Smooth muscle cell (in vitro differentiated cells): ENCODE measurements at regions not wholly inside any gene's neighbourhood (a gene's known extent, or its start where the extent isn't known, plus 50 kb on each side); places are given as distances from the start of the nearest gene placed in this dataset.

ENCODE experiments used
- DNase-seq: peaks from one replicate; lab custom pipeline; 2025; ENCODE audit not compliant: unreplicated experiment; lab: John Stamatoyannopoulos, UW
- H2AFZ ChIP-seq: fragments of 200-600 bp; sonication (generic); 2 replicates; pipeline ENCODE4 v1.6.0; 2016; ENCODE audit warnings: antibody characterized with exemption, low read depth, mild to moderate bottlenecking
- H3F3A ChIP-seq: fragments of 200-600 bp; sonication (generic); 2 replicates; pipeline ENCODE4 v1.6.0; 2017; ENCODE audit warnings: antibody characterized with exemption, low read depth
- H3K27ac ChIP-seq: fragments of 200-600 bp; sonication (generic); 2 replicates; pipeline ENCODE4 v1.5.1; 2016; ENCODE audit warnings: low read depth, mild to moderate bottlenecking
- H3K27me3 ChIP-seq: fragments of 200-600 bp; sonication (generic); 2 replicates; pipeline ENCODE4 v1.6.1; 2016; ENCODE audit warnings: low read depth, mild to moderate bottlenecking
- H3K36me3 ChIP-seq: fragments of 200-600 bp; sonication (generic); 2 replicates; pipeline ENCODE4 v1.5.1; 2016; ENCODE audit warnings: low read depth
- H3K4me1 ChIP-seq: fragments of 200-600 bp; sonication (generic); 2 replicates; pipeline ENCODE4 v1.5.1; 2016; ENCODE audit warnings: low read depth
- H3K4me2 ChIP-seq: fragments of 200-600 bp; sonication (generic); 2 replicates; pipeline ENCODE4 v1.6.0; 2016; ENCODE audit warnings: mild to moderate bottlenecking
- H3K4me3 ChIP-seq: fragments of 200-600 bp; sonication (generic); 2 replicates; pipeline ENCODE4 v1.5.1; 2016; ENCODE audit warnings: mild to moderate bottlenecking
- H3K79me2 ChIP-seq: fragments of 200-600 bp; sonication (generic); 2 replicates; pipeline ENCODE4 v1.6.0; 2016; ENCODE audit warnings: low read depth, mild to moderate bottlenecking
- H3K9ac ChIP-seq: fragments of 200-600 bp; sonication (generic); 2 replicates; pipeline ENCODE4 v1.6.0; 2016; ENCODE audit warnings: low read depth
- H3K9me3 ChIP-seq: fragments of 200-600 bp; sonication (generic); replicated peaks from 2 replicates; pipeline ENCODE4 v1.5.1; 2016; ENCODE audit warnings: low read depth
- H4K20me1 ChIP-seq: fragments of 200-600 bp; sonication (generic); 2 replicates; pipeline ENCODE4 v1.6.0; 2016; ENCODE audit warnings: low read depth
- CTCF ChIP-seq: fragments of 200-600 bp; sonication (generic); IDR thresholded peaks from 2 replicates; pipeline ENCODE4 v1.5.1; 2017; ENCODE audit warnings: borderline replicate concordance, mild to moderate bottlenecking, antibody characterized with exemption; ENCODE audit not compliant: insufficient read depth, poor library complexity, severe bottlenecking
- WGBS: methylation state at CpG from one replicate; pipeline ENCODE4 v1.1.7; 2016; ENCODE audit warnings: low lambda C conversion rate; 5-methylcytosine and 5-hydroxymethylcytosine counted together

GRCh38 chr10:130807096-130807495, 504.4 kb downstream of the TCERG1L start:
- no peak overlapping the region for H3K4me3 ChIP-seq
- H3F3A ChIP-seq: no peaks in the 10 kb centered on the region
- H3K9ac ChIP-seq: no peak overlapping the region
- no peaks in the 10 kb centered on the region for H3K27me3 ChIP-seq
- no peaks in the 10 kb centered on the region for H3K79me2 ChIP-seq
- H4K20me1 ChIP-seq: no peaks in the 10 kb centered on the region
- no peaks in the 10 kb centered on the region for H3K4me1 ChIP-seq
- no peak overlapping the region for H2AFZ ChIP-seq
- TF ChIP-seq CTCF: no peak
- no peaks in the 10 kb centered on the region for H3K36me3 ChIP-seq
- no peak overlapping the region for H3K4me2 ChIP-seq
- no peak overlapping the region for H3K27ac ChIP-seq
- H3K9me3 ChIP-seq: no peaks in the 10 kb centered on the region
- 89% methylated on average over 5 of the region's 5 CpGs for WGBS
- DNase-seq: no peak

DNA sequence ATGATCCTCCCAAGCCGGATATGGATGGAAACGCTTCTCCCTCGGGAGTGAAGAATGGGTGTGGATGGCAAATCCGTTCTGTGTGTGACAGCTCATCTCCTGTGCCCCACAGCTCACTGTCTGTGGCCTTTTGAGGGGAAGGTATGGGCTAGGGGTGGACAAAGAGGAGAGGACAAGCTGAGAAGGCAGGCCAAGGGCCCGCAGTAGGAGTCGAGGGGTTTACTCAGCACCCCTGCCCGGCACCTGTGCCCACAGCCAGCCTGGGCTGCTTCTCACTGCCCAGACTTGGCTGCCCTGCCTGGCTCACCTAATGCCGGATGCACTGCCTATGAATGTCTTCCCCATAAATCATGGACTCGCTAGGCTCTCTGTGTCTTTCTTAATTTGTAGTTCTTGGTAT, 503.8 kb downstream of the TCERG1L start:
- no peak overlapping the region for H2AFZ ChIP-seq
- no peak for DNase-seq
- 90% methylated on average over 9 of the region's 9 CpGs for WGBS
- no peak overlapping the region for H3K4me2 ChIP-seq
- no peak overlapping the region for H3K4me3 ChIP-seq
- no peaks in the 10 kb centered on the region for H3K27me3 ChIP-seq
- H3K9me3 ChIP-seq: no peaks in the 10 kb centered on the region
- H3K79me2 ChIP-seq: no peaks in the 10 kb centered on the region
- no peaks in the 10 kb centered on the region for H3K4me1 ChIP-seq
- H3K36me3 ChIP-seq: no peaks in the 10 kb centered on the region
- no peak overlapping the region for H3K27ac ChIP-seq
- H3K9ac ChIP-seq: no peak overlapping the region
- no peaks in the 10 kb centered on the region for H3F3A ChIP-seq
- no peaks in the 10 kb centered on the region for H4K20me1 ChIP-seq
- TF ChIP-seq CTCF: no peak

- H3K4me2 ChIP-seq: no peak overlapping the region
- no peak overlapping the region for H3K4me3 ChIP-seq
- no peak overlapping the region for H2AFZ ChIP-seq
- H3K27ac ChIP-seq: no peak overlapping the region
- H3K4me1 ChIP-seq: no peaks in the 10 kb centered on the region
- TF ChIP-seq CTCF: no peak
- H3K9me3 ChIP-seq: no peaks in the 10 kb centered on the region
- no peak overlapping the region for H3K9ac ChIP-seq
- H3K36me3 ChIP-seq: no peaks in the 10 kb centered on the region
- 84% methylated on average over 5 of the region's 5 CpGs for WGBS
- no peaks in the 10 kb centered on the region for H3K79me2 ChIP-seq
- no peaks in the 10 kb centered on the region for H4K20me1 ChIP-seq
- DNase-seq: no peak
- H3K27me3 ChIP-seq: no peaks in the 10 kb centered on the region
- no peaks in the 10 kb centered on the region for H3F3A ChIP-seq
Measured at GRCh38 chr10:130808243-130808642, 503.3 kb downstream of the TCERG1L start.

GRCh38 chr10:130808686-130809085, 502.8 kb downstream of the TCERG1L start:
- no peak overlapping the region for H3K4me2 ChIP-seq
- no peak for TF ChIP-seq CTCF
- no peak for DNase-seq
- no peaks in the 10 kb centered on the region for H3K9me3 ChIP-seq
- H3K79me2 ChIP-seq: no peaks in the 10 kb centered on the region
- H2AFZ ChIP-seq: no peak overlapping the region
- no peak overlapping the region for H3K27ac ChIP-seq
- H3K9ac ChIP-seq: no peak overlapping the region
- H3F3A ChIP-seq: no peaks in the 10 kb centered on the region
- no peaks in the 10 kb centered on the region for H3K36me3 ChIP-seq
- no peaks in the 10 kb centered on the region for H3K27me3 ChIP-seq
- no peaks in the 10 kb centered on the region for H3K4me1 ChIP-seq
- WGBS: 67% methylated on average over 4 of the region's 4 CpGs
- no peak overlapping the region for H3K4me3 ChIP-seq
- no peaks in the 10 kb centered on the region for H4K20me1 ChIP-seq
